ENCODE measurements at regions not wholly inside any gene's neighbourhood (a gene's known extent, or its start where the extent isn't known, plus 50 kb on each side); places are given as distances from the start of the nearest gene placed in this dataset.

- DNase-seq (ENCODE audit: low read depth), result peak; percentile 97
These were observed 500.4 kb downstream of the SHQ1 start for GRCh38 chr3:72347819-72348319.

DNA sequence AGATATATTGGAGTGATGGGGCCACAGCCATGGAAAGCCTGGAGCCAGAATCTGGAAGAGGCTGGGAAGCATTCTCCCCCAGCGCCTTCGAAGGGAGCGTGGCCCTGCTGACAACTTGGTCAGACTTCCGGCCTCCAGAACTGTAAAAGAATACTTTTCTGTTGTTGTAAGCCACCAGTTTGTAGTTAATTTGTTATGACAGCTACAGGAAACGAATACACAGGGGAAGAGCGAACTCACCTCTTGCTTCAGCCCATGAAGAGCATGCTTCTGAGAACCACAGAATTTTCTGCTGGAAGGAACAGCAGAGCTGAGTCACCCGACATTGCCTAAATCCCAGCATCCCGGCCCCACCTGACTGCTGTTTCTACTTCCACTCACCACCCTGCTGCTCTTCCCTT lies 501.7 kb downstream of the SHQ1 start:
- peak; percentile 91 for DNase-seq (ENCODE audit: low read depth)

GRCh38 chr3:72345980-72346379 lies 502.3 kb downstream of the SHQ1 start:
- no peak for DNase-seq (ENCODE audit: low read depth)

DNA sequence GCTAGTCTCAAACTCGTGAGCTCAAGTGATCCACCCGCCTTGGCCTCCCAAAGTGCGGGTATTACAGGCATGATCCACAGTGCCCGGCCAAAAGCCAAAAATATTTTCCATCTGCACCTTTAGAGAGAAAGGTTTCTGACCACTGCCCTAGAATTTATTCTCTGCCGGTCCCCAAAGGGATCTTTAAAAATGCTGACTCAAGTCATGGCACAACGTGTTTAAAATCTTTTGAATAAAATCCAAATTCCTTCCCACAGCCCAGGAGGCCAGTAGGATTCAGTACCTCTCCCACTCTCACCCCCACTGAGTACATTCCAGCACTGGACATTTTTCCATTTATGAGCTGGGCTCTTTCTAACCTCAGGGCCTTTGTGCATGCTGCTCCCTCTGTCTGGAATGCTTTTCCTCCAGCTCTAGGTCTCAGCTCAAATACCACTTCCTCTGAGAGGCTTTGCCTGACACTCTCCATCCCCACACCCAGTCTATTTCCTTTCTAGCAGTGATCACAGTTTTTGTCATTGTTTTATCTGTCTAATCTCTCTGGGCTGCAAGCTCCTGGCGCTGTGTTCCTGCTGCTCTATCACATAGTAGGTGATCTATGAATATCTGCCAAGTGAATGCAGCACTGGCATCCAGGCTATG lies 502.9 kb downstream of the SHQ1 start:
- peak; percentile 57 for DNase-seq (ENCODE audit: low read depth)

DNA sequence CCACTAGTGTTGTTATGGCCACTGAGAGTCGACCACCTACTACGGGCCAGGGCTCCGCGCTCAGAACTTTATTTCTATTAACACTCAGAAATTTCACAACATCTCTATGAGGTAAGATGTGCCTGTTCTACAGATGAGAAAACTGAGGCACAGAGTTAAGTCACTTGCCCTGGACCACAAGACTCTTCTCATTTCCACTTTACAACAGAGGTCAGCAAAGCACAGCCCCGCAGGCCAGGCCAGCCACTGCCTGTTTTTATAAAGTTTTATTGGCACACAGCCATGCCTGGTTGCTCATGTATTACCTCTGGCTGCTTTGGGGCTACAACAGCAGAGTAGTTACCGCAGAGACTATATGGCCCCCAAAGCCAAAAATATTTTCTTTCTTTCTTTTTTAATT lies 503.6 kb downstream of the SHQ1 start:
- DNase-seq (ENCODE audit: low read depth), result no peak

DNA sequence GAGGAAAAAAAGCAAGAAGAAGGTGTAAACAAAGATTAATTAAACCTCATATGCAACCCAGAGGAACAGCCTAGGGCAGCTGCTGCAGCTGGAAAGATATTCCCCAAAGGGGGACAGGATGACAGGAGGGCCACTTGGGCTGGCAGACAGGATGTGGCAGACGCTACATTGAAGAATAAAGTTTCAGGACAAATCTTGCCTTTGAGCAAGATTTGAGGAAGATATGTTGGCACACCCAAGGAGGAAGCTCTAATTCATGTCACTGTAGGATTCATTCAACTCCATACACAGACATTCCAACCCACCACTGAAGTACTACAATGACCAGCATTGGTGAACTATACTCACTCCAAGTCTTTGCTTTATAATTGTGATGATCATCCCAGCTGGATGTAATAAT lies 504.0 kb downstream of the SHQ1 start:
- DNase-seq (ENCODE audit: low read depth), result no peak

DNA sequence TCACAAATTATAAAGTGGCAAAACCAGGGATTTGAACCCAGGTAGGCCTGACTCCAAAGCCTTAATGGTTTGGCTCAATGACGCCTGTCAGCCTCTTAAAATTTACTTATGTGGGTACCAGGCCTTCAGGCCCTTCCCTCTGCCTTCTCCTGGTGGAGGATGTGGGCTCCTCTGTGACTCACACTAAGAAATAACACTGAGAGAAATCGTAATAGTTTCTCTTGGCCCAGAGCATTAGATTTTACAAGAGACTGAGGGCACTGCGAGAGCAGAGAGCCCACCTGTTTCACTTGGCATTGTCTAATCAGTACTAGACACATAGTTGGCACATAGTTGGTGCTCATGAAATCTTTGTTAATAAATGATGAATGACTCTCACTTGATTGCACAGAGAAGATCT lies 505.2 kb downstream of the SHQ1 start:
- DNase-seq (ENCODE audit: low read depth), result peak; percentile 69

GRCh38 chr3:72342450-72342849 lies 505.8 kb downstream of the SHQ1 start:
- no peak for DNase-seq (ENCODE audit: low read depth)

GRCh38 chr3:72341920-72342319 lies 506.3 kb downstream of the SHQ1 start:
- no peak for DNase-seq (ENCODE audit: low read depth)

- no peak for DNase-seq (ENCODE audit: low read depth)
These were observed 506.9 kb downstream of the SHQ1 start for GRCh38 chr3:72341380-72341770.

DNA sequence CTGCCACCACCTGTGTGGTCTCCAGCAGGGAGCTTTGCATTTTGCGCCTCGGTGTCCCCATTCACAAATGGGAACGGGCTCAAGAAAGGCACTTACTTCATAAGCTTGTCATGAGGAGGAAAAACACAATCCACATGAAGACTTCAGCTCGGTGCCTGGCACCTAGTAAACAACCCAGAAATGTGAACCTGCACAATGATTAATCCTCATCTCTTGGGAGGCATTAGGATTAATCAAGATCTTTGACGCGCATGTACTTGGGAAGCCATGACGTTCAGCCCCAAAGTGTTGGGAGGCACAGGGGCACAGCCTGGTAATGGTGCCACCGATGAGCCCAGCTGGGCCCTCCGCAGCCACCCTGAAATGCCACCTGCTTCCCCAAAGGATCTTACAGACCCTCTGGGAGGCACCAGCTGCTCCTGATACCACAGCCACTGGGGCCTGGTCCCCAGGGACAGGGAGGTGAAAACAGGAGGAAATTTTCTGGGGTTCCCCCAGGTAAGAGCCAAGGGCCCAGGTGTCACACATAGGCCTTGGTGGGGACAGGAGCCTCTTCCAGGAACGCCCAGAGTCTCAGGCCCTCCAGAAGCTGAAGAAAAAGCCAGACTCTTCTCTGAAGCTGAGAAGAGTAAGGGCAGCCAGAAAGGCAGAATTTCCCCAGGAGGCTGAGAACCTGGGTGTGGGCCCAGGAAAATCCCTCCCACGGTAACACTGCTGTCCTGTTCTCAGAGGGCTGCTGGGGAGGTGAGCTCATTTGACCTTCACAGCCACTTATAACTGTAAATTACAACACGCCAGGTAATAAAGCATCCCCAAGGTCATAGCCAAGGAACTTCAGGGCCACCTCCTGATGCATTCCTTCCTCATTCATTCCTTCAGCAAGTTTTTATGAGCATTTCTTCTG lies 507.5 kb downstream of the SHQ1 start:
- no peak for DNase-seq (ENCODE audit: low read depth)

- DNase-seq (ENCODE audit: low read depth), result no peak
These were observed 508.2 kb downstream of the SHQ1 start for GRCh38 chr3:72340056-72340455.

- no peak for DNase-seq (ENCODE audit: low read depth)
These were observed 508.6 kb downstream of the SHQ1 start for GRCh38 chr3:72339670-72340030.

GRCh38 chr3:72338942-72339669 lies 509.1 kb downstream of the SHQ1 start:
- DNase-seq (ENCODE audit: low read depth), result peak; percentile 91

GRCh38 chr3:72338082-72338941 lies 509.9 kb downstream of the SHQ1 start:
- DNase-seq (ENCODE audit: low read depth), result peak; percentile 72

- DNase-seq (ENCODE audit: low read depth), result no peak
These were observed 510.8 kb downstream of the SHQ1 start for GRCh38 chr3:72337480-72337855.

DNA sequence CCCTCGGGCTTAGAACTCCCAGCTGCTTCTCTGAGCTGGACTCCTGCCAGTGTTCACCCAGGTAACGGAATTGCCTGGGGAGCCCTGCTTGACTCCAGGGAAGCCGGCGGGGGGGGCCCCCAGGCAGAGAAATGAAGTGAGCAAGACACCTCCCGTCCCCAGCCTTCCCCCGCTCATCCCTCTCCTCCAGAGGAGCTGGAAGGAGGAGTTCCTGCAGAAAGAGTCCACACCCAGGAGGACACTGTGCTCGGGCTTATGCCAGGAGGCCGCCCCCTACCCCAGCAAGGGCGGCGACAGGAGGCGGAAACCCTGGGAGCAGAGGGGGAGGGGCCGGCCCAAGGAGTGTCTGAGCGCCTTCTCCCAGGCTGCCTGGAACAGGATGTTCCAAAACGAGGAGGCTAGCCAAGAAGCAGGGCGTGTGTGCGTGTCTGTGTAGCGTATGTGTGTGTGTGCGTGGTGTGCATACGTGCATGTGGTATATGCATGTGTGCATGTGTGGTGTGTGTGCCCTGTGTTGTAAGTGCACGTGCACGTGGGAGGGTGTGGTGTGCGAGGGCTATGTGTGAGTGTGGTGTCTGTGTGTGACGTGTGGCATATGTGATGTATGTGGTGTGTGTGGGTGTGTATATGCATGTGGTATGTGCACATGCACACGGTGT lies 511.3 kb downstream of the SHQ1 start:
- DNase-seq (ENCODE audit: low read depth), result peak; percentile 50

DNA sequence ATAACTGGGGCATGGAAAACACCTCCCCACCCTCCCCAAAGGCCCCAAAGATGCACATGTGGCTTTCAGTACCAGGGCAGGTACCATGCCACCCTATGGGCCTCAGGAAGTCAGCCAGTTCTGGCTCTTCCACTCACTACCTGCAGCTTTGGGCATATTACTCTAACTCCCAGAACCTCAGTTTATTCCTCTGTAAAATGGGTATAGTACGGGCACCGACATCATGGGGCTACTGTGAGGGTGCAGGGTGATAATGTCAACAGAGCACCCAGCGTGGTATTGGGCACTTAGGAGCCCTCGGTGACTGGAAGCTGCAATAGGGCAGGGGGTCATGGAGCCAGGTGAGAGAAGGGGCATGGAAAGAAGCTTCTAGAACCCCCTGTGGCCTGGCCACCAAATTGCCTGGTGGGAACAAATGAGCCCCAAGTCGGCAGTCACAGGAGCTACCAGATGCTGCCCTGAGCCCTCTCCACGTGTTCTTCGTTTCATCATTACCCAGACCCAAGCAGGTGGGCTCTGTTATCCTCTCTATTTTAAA lies 512.1 kb downstream of the SHQ1 start:
- no peak for DNase-seq (ENCODE audit: low read depth)

- no peak for DNase-seq (ENCODE audit: low read depth)
These were observed 512.7 kb downstream of the SHQ1 start for GRCh38 chr3:72335458-72336095.

Data from HT1080 (cell line).